Fibroblast of lung (primary cell): ENCODE measurements at regions not wholly inside any gene's neighbourhood (a gene's known extent, or its start where the extent isn't known, plus 50 kb on each side); places are given as distances from the start of the nearest gene placed in this dataset.
A peak's percentile ranks its signal among the peaks of the same experiment; 100 is the strongest.

Experiments
- DNase-seq, 2 donors: peaks; one replicate each; pipeline versions ENCODE4 v3.0.0 to v3.0.0-alpha.2; 2010; ENCODE audit warnings: low read depth in 2 of 2
- H2AFZ ChIP-seq: 2 replicates; pipeline ENCODE4 v1.5.1; 2012; ENCODE audit warnings: low read length, control low read depth, inconsistent platforms
- H3K27ac ChIP-seq: 2 replicates; pipeline ENCODE4 v1.5.1; 2011; ENCODE audit warnings: low read length, control low read depth; ENCODE audit not compliant: insufficient read depth
- H3K27me3 ChIP-seq: 2 replicates; pipeline ENCODE4 v1.5.1; 2011; ENCODE audit warnings: mild to moderate bottlenecking, low read length; ENCODE audit not compliant: control insufficient read depth, insufficient read depth
- H3K36me3 ChIP-seq: 2 replicates; pipeline ENCODE4 v1.5.1; 2011; ENCODE audit warnings: low read length; ENCODE audit not compliant: control insufficient read depth, insufficient read depth
- H3K4me1 ChIP-seq: 2 replicates; pipeline ENCODE4 v1.5.1; 2011; ENCODE audit warnings: low read length; ENCODE audit not compliant: control insufficient read depth, insufficient read depth; ENCODE audit errors: extremely low read depth
- H3K4me2 ChIP-seq: 2 replicates; pipeline ENCODE4 v1.5.1; 2011; ENCODE audit warnings: low read length, control low read depth; ENCODE audit not compliant: insufficient read depth; ENCODE audit errors: extremely low read depth
- H3K4me3 ChIP-seq, 4 experiments: fragments of 200-600 bp in 1 of 4; sonication (generic) in 1 of 4; replicated peaks in 1 of 4; 2 replicates each; pipeline ENCODE4 v1.5.1; 2011 to 2016; ENCODE audit warnings: low read length in 4 of 4, low read depth in 3 of 4, mild to moderate bottlenecking in 3 of 4, control low read depth in 2 of 4, inconsistent platforms in 1 of 4, mixed read lengths in 1 of 4; ENCODE audit not compliant: insufficient read depth in 1 of 4; ENCODE audit errors: control extremely low read depth in 1 of 4
- H3K79me2 ChIP-seq: 2 replicates; pipeline ENCODE4 v1.5.1; 2012; ENCODE audit warnings: mild to moderate bottlenecking, low read length, inconsistent platforms; ENCODE audit not compliant: control insufficient read depth, insufficient read depth
- H3K9ac ChIP-seq: 2 replicates; pipeline ENCODE4 v1.5.1; 2011; ENCODE audit warnings: mild to moderate bottlenecking, low read length, control low read depth; ENCODE audit not compliant: insufficient read depth
- H3K9me3 ChIP-seq: 2 replicates; pipeline ENCODE4 v1.5.1; 2012; ENCODE audit warnings: low read depth, low read length; ENCODE audit not compliant: control insufficient read depth, insufficient read depth
- H4K20me1 ChIP-seq: 2 replicates; pipeline ENCODE4 v1.5.1; 2011; ENCODE audit warnings: low read length; ENCODE audit not compliant: control insufficient read depth, insufficient read depth; ENCODE audit errors: extremely low read depth
- CTCF ChIP-seq, 2 donors: IDR thresholded peaks in 1 of 2; conservative IDR thresholded peaks in 1 of 2; 1 replicate in 1 of 2; 2 replicates in 1 of 2; pipeline ENCODE4 v1.5.1; 2011 to 2012; ENCODE audit warnings: low read length in 2 of 2, control low read depth in 1 of 2, inconsistent platforms in 1 of 2, low read depth in 1 of 2, mild to moderate bottlenecking in 1 of 2
- EZH2 ChIP-seq: IDR thresholded peaks from 2 replicates; pipeline ENCODE4 v1.5.1; 2012; ENCODE audit warnings: low read length, control low read depth, mild to moderate bottlenecking; ENCODE audit errors: missing control alignments

GRCh38 chr11:105233285-105233684, 93.7 kb upstream of the CARD18 start:
- no peak overlapping the region for H3K27ac ChIP-seq
- no peak overlapping the region for H3K4me2 ChIP-seq
- H2AFZ ChIP-seq, result no peak overlapping the region
- H3K4me1 ChIP-seq, result peaks cover 3% of the 10 kb centered on the region
- H4K20me1 ChIP-seq, result no peaks in the 10 kb centered on the region
- DNase-seq, result no peak
- no peaks in the 10 kb centered on the region for H3K27me3 ChIP-seq
- H3K4me3 ChIP-seq, result no peak overlapping the region
- no peaks in the 10 kb centered on the region for H3K36me3 ChIP-seq
- H3K9ac ChIP-seq, result no peak overlapping the region
- TF ChIP-seq EZH2 (no peak), CTCF (conservative IDR thresholded peaks at IDR 0.05 in 1 of 2, IDR thresholded peaks at IDR 0.05 in 1 of 2; ENCODE audit: low read depth in 1 of 2, low read length in 2 of 2) (no peak)
- H3K9me3 ChIP-seq, result no peaks in the 10 kb centered on the region
- no peaks in the 10 kb centered on the region for H3K79me2 ChIP-seq

- no peaks in the 10 kb centered on the region for H3K36me3 ChIP-seq
- H3K9ac ChIP-seq, result no peak overlapping the region
- peaks cover 3% of the 10 kb centered on the region for H3K4me1 ChIP-seq
- no peak overlapping the region for H3K4me2 ChIP-seq
- DNase-seq, result peak in 1 of 2 donors; percentile 64
- H3K4me3 ChIP-seq, result no peak overlapping the region
- H3K79me2 ChIP-seq, result no peaks in the 10 kb centered on the region
- no peak for TF ChIP-seq EZH2
- no peak for TF ChIP-seq CTCF (conservative IDR thresholded peaks at IDR 0.05 in 1 of 2, IDR thresholded peaks at IDR 0.05 in 1 of 2; ENCODE audit: low read depth in 1 of 2, low read length in 2 of 2)
- H3K9me3 ChIP-seq, result no peaks in the 10 kb centered on the region
- H2AFZ ChIP-seq, result no peak overlapping the region
- no peaks in the 10 kb centered on the region for H4K20me1 ChIP-seq
- H3K27me3 ChIP-seq, result no peaks in the 10 kb centered on the region
- H3K27ac ChIP-seq, result no peak overlapping the region
Observed at GRCh38 chr11:105232021-105232420, 92.5 kb upstream of the CARD18 start.

- no peaks in the 10 kb centered on the region for H3K79me2 ChIP-seq
- H3K4me1 ChIP-seq, result peaks cover 3% of the 10 kb centered on the region
- no peak for TF ChIP-seq CTCF (conservative IDR thresholded peaks at IDR 0.05 in 1 of 2, IDR thresholded peaks at IDR 0.05 in 1 of 2; ENCODE audit: low read depth in 1 of 2, low read length in 2 of 2)
- TF ChIP-seq EZH2, result no peak
- H3K27ac ChIP-seq, result no peak overlapping the region
- H3K9me3 ChIP-seq, result no peaks in the 10 kb centered on the region
- DNase-seq, result no peak
- no peaks in the 10 kb centered on the region for H3K27me3 ChIP-seq
- H2AFZ ChIP-seq, result no peak overlapping the region
- H3K9ac ChIP-seq, result no peak overlapping the region
- no peaks in the 10 kb centered on the region for H3K36me3 ChIP-seq
- H3K4me3 ChIP-seq, result no peak overlapping the region
- H4K20me1 ChIP-seq, result no peaks in the 10 kb centered on the region
- H3K4me2 ChIP-seq, result no peak overlapping the region
Observed at GRCh38 chr11:105230586-105230985, 91.0 kb upstream of the CARD18 start.
